ENCODE measurements at regions not wholly inside any gene's neighbourhood (a gene's known extent, or its start where the extent isn't known, plus 50 kb on each side); places are given as distances from the start of the nearest gene placed in this dataset.

DNA sequence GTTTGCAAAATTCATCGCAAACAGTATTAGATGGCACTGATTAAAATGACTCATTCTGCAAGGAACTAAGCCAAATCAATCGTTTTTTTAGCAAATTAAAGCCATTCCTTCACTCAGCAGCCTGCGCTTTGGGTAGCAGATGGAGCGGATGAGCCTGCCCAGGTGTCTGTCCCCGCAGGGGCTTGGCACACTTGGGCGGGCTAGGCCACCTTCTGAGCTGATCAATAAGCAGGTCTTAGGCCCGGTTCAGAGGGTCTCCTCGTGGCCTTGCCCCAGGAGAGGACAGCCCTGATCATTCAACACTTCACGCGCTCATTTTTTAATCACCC lies 78.0 kb upstream of the FCN1 start (continued):
- TF ChIP-seq RFX5 (IDR thresholded peaks at IDR 0.05; ENCODE audit: low read depth, low read length) (no peak), TCF7 (IDR thresholded peaks at IDR 0.05; ENCODE audit: borderline replicate concordance) (no peak), NFYA (IDR thresholded peaks at IDR 0.05; ENCODE audit: borderline replicate concordance, low read depth, low read length) (no peak), RAD51 (IDR thresholded peaks at IDR 0.05) (no peak)

DNA sequence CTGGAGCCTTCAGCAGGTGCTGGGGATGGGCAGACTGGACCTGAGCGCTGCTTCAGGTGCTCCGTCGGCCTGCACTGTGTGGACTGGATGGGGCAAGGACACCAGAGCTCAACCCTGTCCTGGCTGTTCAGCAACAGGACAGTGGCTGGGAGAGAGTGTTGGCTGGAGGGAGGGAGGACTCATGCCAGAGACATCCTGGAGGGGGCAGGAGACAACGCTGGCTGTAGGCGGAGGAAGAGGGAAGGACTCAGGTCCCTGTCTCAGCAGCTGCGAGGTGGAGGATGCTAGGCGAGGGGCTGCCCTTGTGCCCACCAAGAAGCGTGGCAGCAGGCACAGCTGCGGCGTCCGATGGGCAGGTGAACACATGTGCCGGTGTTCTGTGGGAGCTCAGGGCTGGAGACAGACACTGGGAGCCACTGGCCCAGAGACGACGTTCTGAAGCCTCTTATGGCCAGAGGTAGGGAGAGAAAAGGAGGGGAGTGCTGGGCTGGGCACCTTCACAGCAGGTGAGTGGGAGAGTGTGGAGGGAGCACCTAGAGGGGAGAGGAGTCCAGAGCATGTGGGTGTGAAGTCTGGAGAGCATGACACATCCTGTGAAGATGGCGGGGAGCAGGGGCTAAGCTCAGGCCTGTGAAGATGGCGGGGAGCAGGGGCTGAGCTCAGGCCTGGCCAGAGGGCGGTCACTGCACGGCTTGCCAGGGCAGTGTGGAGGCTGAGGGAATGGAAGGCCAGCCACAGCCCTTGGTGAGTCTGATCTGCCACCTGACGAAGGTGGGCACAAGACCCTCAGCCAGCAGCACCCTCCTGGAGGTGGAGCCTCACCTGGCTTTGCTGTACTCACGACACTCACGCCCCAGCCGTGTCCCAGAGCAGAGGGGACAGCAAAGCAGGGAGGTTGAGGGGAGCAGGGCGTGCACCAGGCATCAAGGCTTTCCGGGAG lies 79.1 kb upstream of the FCN1 start:
- no peak for DNase-seq (ENCODE audit: low read depth, low spot score)
- H3K27ac ChIP-seq (ENCODE audit: control insufficient read depth, insufficient read depth) = no peak overlapping the region
- H4K20me1 ChIP-seq (ENCODE audit: control insufficient read depth, insufficient read depth) = no peaks in the 10 kb centered on the region
- H3K36me3 ChIP-seq (ENCODE audit: control insufficient read depth in 2 of 2, insufficient read depth in 2 of 2, low read length in 1 of 2) = no peaks in the 10 kb centered on the region
- SMC1A ChIA-PET (ENCODE audit: uncharacterized antibody, unreplicated experiment) = no interaction called here
- H3K27me3 ChIP-seq (replicated peaks in 1 of 2; ENCODE audit: control insufficient read depth in 2 of 2, insufficient read depth in 2 of 2, low read length in 1 of 2) = no peaks in the 10 kb centered on the region; a peak in 1 of 4 replicates
- 32% methylated on average over 24 of the region's 24 CpGs for WGBS (ENCODE audit: insufficient coverage, insufficient replicate concordance, low lambda C conversion rate, missing lambda C conversion rate)
- BruUV-seq (replicated peaks) = no TSS peak
- H2AFZ ChIP-seq (ENCODE audit: control insufficient read depth, low read depth, low read length) = no peak overlapping the region
- intact Hi-C loops (cut with micrococcal nuclease; ENCODE audit: unreplicated experiment) = no loop called here
- no peak overlapping the region for H3K4me3 ChIP-seq
- in situ Hi-C loops (cut with MboI) = no loop called here
- RAD21 ChIA-PET (ENCODE audit: unreplicated experiment) = no interaction called here
- no peak overlapping the region for H3K9ac ChIP-seq (ENCODE audit: control insufficient read depth, insufficient read depth, low read length)
- no peak overlapping the region for H3K4me2 ChIP-seq (ENCODE audit: control insufficient read depth, insufficient read depth)
- POLR2A ChIA-PET = no interaction called here
- H3K9me3 ChIP-seq (replicated peaks; ENCODE audit: control insufficient read depth, insufficient read depth, low read length) = peaks cover 1% of the 10 kb centered on the region; the same call in 1 of the 3 replicates
- H3K79me2 ChIP-seq (ENCODE audit: control insufficient read depth, insufficient read depth, low read length) = no peaks in the 10 kb centered on the region
- TF ChIP-seq PAX8 (IDR thresholded peaks at IDR 0.05) = no peak
- TF ChIP-seq SMC3 (IDR thresholded peaks at IDR 0.05; ENCODE audit: borderline replicate concordance, low read length) = no peak
- TF ChIP-seq RAD51 (IDR thresholded peaks at IDR 0.05) = no peak
- TF ChIP-seq SUZ12 (IDR thresholded peaks at IDR 0.05; ENCODE audit: unreplicated experiment) = no peak
- no peak for TF ChIP-seq ZNF207 (IDR thresholded peaks at IDR 0.05; ENCODE audit: borderline replicate concordance)
- no peak for ATAC-seq
- no peak for FAIRE-seq
- H3K4me1 ChIP-seq (ENCODE audit: control insufficient read depth, insufficient read depth, low read length) = no peaks in the 10 kb centered on the region
- CTCF ChIA-PET = no interaction called here
